Spleen (tissue), 11 donors: ENCODE measurements at regions not wholly inside any gene's neighbourhood (a gene's known extent, or its start where the extent isn't known, plus 50 kb on each side); places are given as distances from the start of the nearest gene placed in this dataset.

Source experiments
- DNase-seq: peaks from one replicate; pipeline ENCODE4 v3.0.0-alpha.2; 2020
- H3K27ac ChIP-seq, 8 donors: fragments of 200-600 bp; sonication (generic) in 7 of 8; 1 replicate in 4 of 8; 2 replicates in 4 of 8; pipeline versions ENCODE4 v1.5.0 to v1.8.0; 2016 to 2021; ENCODE audit warnings: inconsistent platforms in 4 of 8, mild to moderate bottlenecking in 4 of 8, moderate library complexity in 1 of 8
- H3K27me3 ChIP-seq, 7 donors: fragments of 200-600 bp; sonication (generic) in 6 of 7; replicated peaks in 1 of 7; 1 replicate in 4 of 7; 2 replicates in 3 of 7; pipeline versions ENCODE4 v1.5.0 to v1.8.0; 2016 to 2021; ENCODE audit warnings: inconsistent platforms in 3 of 7, mild to moderate bottlenecking in 1 of 7
- H3K36me3 ChIP-seq, 6 donors: fragments of 200-600 bp; sonication (generic) in 5 of 6; 1 replicate in 4 of 6; 2 replicates in 2 of 6; pipeline versions ENCODE4 v1.5.0 to v1.8.0; 2016 to 2021; ENCODE audit warnings: inconsistent platforms in 2 of 6
- H3K4me1 ChIP-seq, 6 donors: fragments of 200-600 bp; sonication (generic) in 5 of 6; 1 replicate in 3 of 6; 2 replicates in 3 of 6; pipeline versions ENCODE4 v1.5.0 to v1.8.0; 2016 to 2021; ENCODE audit warnings: inconsistent platforms in 3 of 6
- H3K4me3 ChIP-seq, 8 donors: fragments of 200-600 bp; sonication (generic) in 7 of 8; 1 replicate in 4 of 8; 2 replicates in 4 of 8; pipeline versions ENCODE4 v1.5.0 to v1.8.0; 2016 to 2021; ENCODE audit warnings: inconsistent platforms in 4 of 8, mild to moderate bottlenecking in 4 of 8, moderate library complexity in 2 of 8
- H3K9me3 ChIP-seq, 8 donors: fragments of 200-600 bp; sonication (generic) in 7 of 8; 1 replicate in 4 of 8; 2 replicates in 4 of 8; pipeline versions ENCODE4 v1.5.0 to v1.8.0; 2016 to 2021; ENCODE audit warnings: inconsistent platforms in 4 of 8
- CTCF ChIP-seq, 11 experiments: fragments of 200-600 bp in 7 of 11; fragments of 450-650 bp in 4 of 11; sonication (generic) in 4 of 11; IDR thresholded peaks in 8 of 11; conservative IDR thresholded peaks in 3 of 11; 1 replicate in 7 of 11; 2 replicates in 4 of 11; pipeline versions ENCODE4 v1.4.0 to v1.8.0; 2016 to 2021; ENCODE audit warnings: antibody characterized with exemption in 11 of 11, inconsistent platforms in 4 of 11, mild to moderate bottlenecking in 1 of 11
- POLR2A ChIP-seq, 3 donors: fragments of 450-650 bp; IDR thresholded peaks; one replicate each; pipeline ENCODE4 v1.5.1; 2017; ENCODE audit warnings: antibody characterized with exemption in 3 of 3, mild to moderate bottlenecking in 1 of 3
- POLR2AphosphoS5 ChIP-seq, 3 donors: sonication (generic); formaldehyde crosslinking; IDR thresholded peaks; one replicate each; pipeline ENCODE4 v1.5.1; 2017; ENCODE audit warnings: antibody characterized with exemption in 3 of 3
- WGBS, 5 donors: extraction: QIAGEN DNeasy Blood & Tissue Kit in 3 of 5; methylation state at CpG; one replicate each; pipeline versions ENCODE4 v1.1.5 to v1.1.7; 2013 to 2018; 5-methylcytosine and 5-hydroxymethylcytosine counted together
- intact Hi-C: fragments of 100-400 bp; cut with DNase I; formaldehyde crosslinking; loops from one replicate; pipeline ENCODE4 v1.15.0; 2023; ENCODE audit warnings: low total_unique reads
- donor health status: healthy with polysubstance abuse.
- donor health status: DM: no; HTN: no; CAD: no; lungs with moderate emphysema.
- donor health status: DM: no; HTN: no; CAD: no.
- donor health status: Bipolar disorder and iron deficiency.
- donor health status: healthy.
- donor health status: DM: no; HTN: no; CAD: no.
- donor health status: DM: yes; HTN: yes; CAD: no.

GRCh38 chr11:19342036-19342435 is 101.3 kb upstream of the E2F8 start:
- WGBS, 5 donors: 56 to 76% (median 64%) methylated on average over 1 of the region's 1 CpG
- Histone ChIP-seq H3K4me1 (peaks cover 0 to 22% (median 18%) of the 10 kb centered on the region in 6 donors), H3K9me3 (no peaks in the 10 kb centered on the region), H3K27me3 (peaks cover 3 to 66% (median 38%) of the 10 kb centered on the region in 7 donors), H3K27ac (no peak overlapping the region), H3K36me3 (no peaks in the 10 kb centered on the region), H3K4me3 (no peak overlapping the region)
- TF ChIP-seq POLR2A (IDR thresholded peaks at IDR 0.05): no peak
- no peak for TF ChIP-seq CTCF (IDR thresholded peaks at IDR 0.05 in 8 of 11, conservative IDR thresholded peaks at IDR 0.05 in 3 of 11)
- TF ChIP-seq POLR2AphosphoS5 (IDR thresholded peaks at IDR 0.05): no peak
- intact Hi-C loops: no loop called here
- DNase-seq: no peak

- intact Hi-C loops: no loop called here
- DNase-seq: no peak
- no peak for TF ChIP-seq POLR2AphosphoS5 (IDR thresholded peaks at IDR 0.05)
- TF ChIP-seq CTCF (IDR thresholded peaks at IDR 0.05 in 8 of 11, conservative IDR thresholded peaks at IDR 0.05 in 3 of 11): no peak
- TF ChIP-seq POLR2A (IDR thresholded peaks at IDR 0.05): no peak
- H3K9me3 ChIP-seq: no peaks in the 10 kb centered on the region
- H3K4me3 ChIP-seq: no peak overlapping the region
- H3K4me1 ChIP-seq: no peaks in the 10 kb centered on the region
- no peak overlapping the region for H3K27ac ChIP-seq
- H3K36me3 ChIP-seq: no peaks in the 10 kb centered on the region
- H3K27me3 ChIP-seq: peaks cover 0 to 47% (median 5%) of the 10 kb centered on the region in 7 donors
- 59 to 87% (median 68%) methylated on average over 3 of the region's 3 CpGs for WGBS, 5 donors
These were observed 97.6 kb upstream of the E2F8 start for GRCh38 chr11:19338375-19338774.

- intact Hi-C loops: no loop called here
- no peak for DNase-seq
- Histone ChIP-seq H3K9me3 (no peaks in the 10 kb centered on the region), H3K27ac (no peak overlapping the region), H3K36me3 (no peaks in the 10 kb centered on the region), H3K27me3 (peaks cover 0 to 42% (median 5%) of the 10 kb centered on the region in 7 donors), H3K4me3 (no peak overlapping the region), H3K4me1 (no peaks in the 10 kb centered on the region)
- TF ChIP-seq CTCF (IDR thresholded peaks at IDR 0.05 in 8 of 11, conservative IDR thresholded peaks at IDR 0.05 in 3 of 11) (no peak), POLR2A (IDR thresholded peaks at IDR 0.05) (no peak), POLR2AphosphoS5 (IDR thresholded peaks at IDR 0.05) (no peak)
- whole genome bisulfite sequencing, 5 donors: 67 to 86% (median 71%) methylated on average over 3 of the region's 3 CpGs
These were observed 97.0 kb upstream of the E2F8 start for GRCh38 chr11:19337779-19338178.

DNA sequence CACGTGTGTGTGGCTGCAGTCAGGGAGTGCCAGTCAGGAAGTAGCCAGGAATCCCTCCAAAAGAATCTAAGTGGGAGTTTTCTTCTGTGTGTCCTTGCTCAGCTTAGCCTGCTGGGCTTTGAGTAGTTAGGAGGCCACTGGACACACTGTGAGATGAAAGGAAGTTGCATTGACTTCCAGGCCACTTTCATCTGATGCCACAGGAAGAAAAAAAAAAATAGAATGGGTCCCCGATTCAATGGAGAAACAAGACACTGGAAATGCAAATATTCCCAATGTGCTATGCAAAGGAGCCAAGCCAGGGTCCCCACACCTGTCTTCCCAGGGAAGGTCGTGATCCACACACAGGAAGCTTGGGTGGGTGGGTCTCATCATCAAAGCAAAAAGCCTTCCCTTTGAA is 95.6 kb upstream of the E2F8 start:
- Histone ChIP-seq H3K36me3 (no peaks in the 10 kb centered on the region), H3K27ac (no peak overlapping the region), H3K27me3 (peaks cover 0 to 32% (median under 1%) of the 10 kb centered on the region in 7 donors), H3K4me1 (no peaks in the 10 kb centered on the region), H3K9me3 (no peaks in the 10 kb centered on the region), H3K4me3 (no peak overlapping the region)
- no peak for DNase-seq
- 35 to 43% (median 42%) methylated on average over 3 of the region's 3 CpGs for WGBS, 5 donors
- intact Hi-C loops: no loop called here
- TF ChIP-seq CTCF (IDR thresholded peaks at IDR 0.05 in 8 of 11, conservative IDR thresholded peaks at IDR 0.05 in 3 of 11) (no peak), POLR2AphosphoS5 (IDR thresholded peaks at IDR 0.05) (no peak), POLR2A (IDR thresholded peaks at IDR 0.05) (no peak)
